ENCODE measurements at regions not wholly inside any gene's neighbourhood (a gene's known extent, or its start where the extent isn't known, plus 50 kb on each side); places are given as distances from the start of the nearest gene placed in this dataset.
A peak's percentile ranks its signal among the peaks of the same experiment; 100 is the strongest.
"Not testable (repeated sequence)": the region's sequence is repeated elsewhere in the genome, so short reads cannot be mapped to it uniquely, and the experiment has no call there.

- DNase-seq (ENCODE audit: low read depth in 2 of 2): not testable (repeated sequence)
Measured at GRCh38 chrX:149420566-149420965, 84.5 kb downstream of the IDS start.

- no peak for DNase-seq (ENCODE audit: low read depth in 2 of 2)
Measured at GRCh38 chrX:149398027-149398426, 107.1 kb downstream of the IDS start.

- no peak for DNase-seq (ENCODE audit: low read depth in 2 of 2)
Measured at GRCh38 chrX:149392921-149393320, 112.2 kb downstream of the IDS start.

GRCh38 chrX:149383852-149384251 is 121.3 kb downstream of the IDS start:
- no peak for DNase-seq (ENCODE audit: low read depth in 2 of 2)

GRCh38 chrX:149374751-149375150 is 130.4 kb downstream of the IDS start:
- no peak for DNase-seq (ENCODE audit: low read depth in 2 of 2)

GRCh38 chrX:149372866-149373265 is 132.2 kb downstream of the IDS start:
- DNase-seq (ENCODE audit: low read depth in 2 of 2): no peak

- no peak for DNase-seq (ENCODE audit: low read depth in 2 of 2)
Measured at GRCh38 chrX:149371986-149372385, 133.1 kb downstream of the IDS start.

GRCh38 chrX:149370097-149370496 is 135.0 kb downstream of the IDS start:
- DNase-seq (ENCODE audit: low read depth in 2 of 2): no peak

GRCh38 chrX:149365552-149365951 is 139.6 kb downstream of the IDS start:
- DNase-seq (ENCODE audit: low read depth in 2 of 2): no peak

- no peak for DNase-seq (ENCODE audit: low read depth in 2 of 2)
Measured at GRCh38 chrX:149365061-149365460, 140.0 kb downstream of the IDS start.

- DNase-seq (ENCODE audit: low read depth in 2 of 2): no peak
Measured at GRCh38 chrX:149363965-149364364, 141.1 kb downstream of the IDS start.

- no peak for DNase-seq (ENCODE audit: low read depth in 2 of 2)
Measured at GRCh38 chrX:149346306-149346705, 158.8 kb downstream of the IDS start.

GRCh38 chrX:149322316-149322715 is 182.8 kb downstream of the IDS start:
- DNase-seq (ENCODE audit: low read depth in 2 of 2): no peak

- DNase-seq (ENCODE audit: low read depth in 2 of 2): no peak
Measured at GRCh38 chrX:149313871-149314371, 191.2 kb downstream of the IDS start.

GRCh38 chrX:149312988-149313387 is 192.1 kb downstream of the IDS start:
- no peak for DNase-seq (ENCODE audit: low read depth in 2 of 2)

- DNase-seq (ENCODE audit: low read depth in 2 of 2): no peak
Measured at GRCh38 chrX:149312097-149312496, 193.0 kb downstream of the IDS start.

- no peak for DNase-seq (ENCODE audit: low read depth in 2 of 2)
Measured at GRCh38 chrX:149302705-149303104, 202.4 kb downstream of the IDS start.

- DNase-seq (ENCODE audit: low read depth in 2 of 2): no peak
Measured at GRCh38 chrX:149298111-149298510, 207.0 kb downstream of the IDS start.

- DNase-seq (ENCODE audit: low read depth in 2 of 2): no peak
Measured at GRCh38 chrX:149296092-149296491, 209.0 kb downstream of the IDS start.

- DNase-seq (ENCODE audit: low read depth in 2 of 2): peak in 1 of 2 donors; percentile 8
Measured at GRCh38 chrX:149286940-149287349, 218.2 kb downstream of the IDS start.

- no peak for DNase-seq (ENCODE audit: low read depth in 2 of 2)
Measured at GRCh38 chrX:149284616-149285015, 220.5 kb downstream of the IDS start.

GRCh38 chrX:149283853-149284252 is 221.3 kb downstream of the IDS start:
- no peak for DNase-seq (ENCODE audit: low read depth in 2 of 2)

- no peak for DNase-seq (ENCODE audit: low read depth in 2 of 2)
Measured at GRCh38 chrX:149282909-149283308, 222.2 kb downstream of the IDS start.

- no peak for DNase-seq (ENCODE audit: low read depth in 2 of 2)
Measured at GRCh38 chrX:149280011-149280410, 225.1 kb downstream of the IDS start.

- DNase-seq (ENCODE audit: low read depth in 2 of 2): no peak
Measured at GRCh38 chrX:149275836-149276235, 229.3 kb downstream of the IDS start.
